GM19463 (cell line): ENCODE measurements at regions not wholly inside any gene's neighbourhood (a gene's known extent, or its start where the extent isn't known, plus 50 kb on each side); places are given as distances from the start of the nearest gene placed in this dataset.

Experiments
- ATAC-seq: cut with Tn5 transposase; IDR thresholded peaks from one replicate; pipeline ENCODE4 v1.9.1; 2021; ENCODE audit warnings: mild to moderate bottlenecking, moderate library complexity; ENCODE audit not compliant: unreplicated experiment

DNA sequence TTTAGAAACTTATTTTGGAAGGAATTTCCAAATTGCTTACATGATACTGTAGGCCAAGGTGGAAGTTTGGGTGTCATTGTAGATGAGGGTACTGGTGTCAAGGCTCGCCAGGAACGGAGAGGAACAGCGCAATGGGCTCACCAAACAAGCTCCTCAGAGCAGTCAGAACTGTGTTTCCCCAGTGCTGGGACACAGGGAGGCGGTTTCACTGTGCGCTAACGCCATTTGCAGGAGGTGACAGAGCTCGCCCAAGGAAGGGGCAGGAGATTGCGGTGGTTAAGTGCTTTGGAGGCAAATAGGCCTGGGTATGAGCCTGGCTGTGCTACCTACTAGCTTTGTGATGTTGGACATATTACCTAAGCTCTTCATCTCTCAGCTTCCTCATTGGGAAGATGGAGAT lies 57.3 kb downstream of the HHEX start:
- no peak for ATAC-seq

DNA sequence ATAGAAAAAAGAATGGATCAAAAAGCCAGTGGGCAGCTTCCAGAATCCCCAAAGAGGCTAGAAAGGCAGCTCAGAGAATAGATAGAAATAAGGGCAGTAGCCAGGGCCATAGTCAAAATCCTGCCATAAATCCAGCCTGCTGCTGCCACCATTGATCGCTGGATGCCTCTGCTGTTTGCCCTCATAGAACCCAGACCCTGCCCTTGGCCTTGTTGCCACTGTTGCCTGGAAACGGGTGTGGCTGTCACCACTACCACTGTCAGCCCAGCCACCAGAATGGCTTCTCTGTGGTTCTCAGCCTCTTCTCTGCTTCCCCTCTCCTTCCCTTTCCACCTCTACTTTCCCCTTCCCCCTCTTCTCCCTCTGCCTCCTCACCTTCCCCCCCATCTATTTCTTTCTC lies 57.8 kb downstream of the HHEX start:
- ATAC-seq: no peak

- ATAC-seq: no peak
Measured at GRCh38 chr10:92750791-92751533, 61.2 kb downstream of the HHEX start.

DNA sequence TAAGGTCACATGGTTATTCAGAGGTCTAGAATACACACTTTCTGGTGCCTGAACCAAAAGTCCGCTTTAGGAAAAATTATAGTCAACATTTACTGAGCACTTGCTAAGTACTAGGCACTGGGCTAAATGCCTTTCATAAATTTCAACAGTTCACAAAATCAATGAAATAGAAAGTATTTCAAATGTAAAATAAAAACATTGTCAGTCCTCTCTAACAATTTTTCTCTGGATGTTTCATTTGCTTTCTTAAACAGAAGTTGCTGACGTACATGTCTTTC lies 61.7 kb downstream of the HHEX start:
- ATAC-seq: no peak

GRCh38 chr10:92751827-92752226 lies 62.1 kb downstream of the HHEX start:
- ATAC-seq: no peak

GRCh38 chr10:92753865-92754264 lies 64.1 kb downstream of the HHEX start:
- ATAC-seq: no peak

DNA sequence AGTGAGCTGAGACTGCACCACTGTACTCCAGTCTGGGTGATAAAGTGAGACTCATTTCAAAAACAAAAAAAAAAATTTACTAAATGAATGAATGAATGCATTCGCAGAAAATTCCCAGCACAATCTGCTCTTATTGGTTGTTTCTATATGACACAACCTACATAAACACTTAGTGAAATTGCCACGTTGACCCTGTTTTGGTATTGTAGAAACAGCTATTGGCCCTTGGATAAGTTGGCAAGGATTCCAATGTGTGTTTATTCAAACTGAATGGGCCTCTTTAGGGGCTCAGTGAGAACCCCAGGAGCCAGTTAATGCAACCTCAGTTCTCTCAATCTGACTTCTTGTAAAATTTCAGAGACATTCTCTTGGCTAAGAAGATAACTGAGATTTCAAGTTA lies 66.0 kb downstream of the HHEX start:
- ATAC-seq: no peak

DNA sequence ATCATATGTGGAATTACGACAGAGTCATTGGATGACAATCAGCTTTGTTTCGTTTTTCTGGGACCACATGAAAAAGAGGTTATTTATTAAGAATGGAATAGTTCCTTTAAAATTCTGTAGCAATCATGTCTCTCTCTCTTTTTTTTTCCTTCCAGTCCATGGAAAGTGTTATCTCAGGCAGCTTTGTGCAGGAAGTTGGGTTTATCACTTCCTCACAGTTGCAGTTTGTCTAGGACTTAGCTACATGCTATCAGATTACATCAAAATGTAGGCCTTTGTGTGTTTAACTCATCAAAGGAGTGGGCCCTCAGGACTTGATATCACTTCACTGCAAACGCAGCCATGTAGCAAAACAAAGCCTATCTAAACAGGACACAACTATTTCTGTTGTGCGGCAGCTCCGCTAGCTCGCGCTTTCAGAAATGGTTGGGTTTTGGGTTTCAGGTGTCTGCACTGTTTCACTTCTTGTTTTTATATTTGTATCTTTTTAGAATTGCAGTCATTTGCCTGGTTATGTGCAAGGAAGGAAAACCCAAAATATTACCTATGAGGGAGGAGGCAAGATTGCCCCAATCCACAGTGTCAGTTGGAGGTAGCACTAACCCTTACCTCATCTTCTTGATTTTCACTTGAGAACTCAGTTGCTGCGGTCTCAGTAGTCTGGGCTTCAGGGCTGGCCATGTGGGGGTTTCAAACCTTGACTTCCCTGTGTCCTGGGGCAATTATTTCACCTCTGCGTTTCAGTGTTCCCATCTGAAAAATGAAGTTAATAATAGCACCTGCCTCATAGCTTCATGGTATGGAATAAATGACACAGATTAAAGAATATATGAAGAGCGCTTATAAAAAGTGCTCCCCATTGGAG lies 66.7 kb downstream of the HHEX start:
- ATAC-seq: peak; percentile 80

- ATAC-seq: peak; percentile 55
Measured at GRCh38 chr10:92757066-92757710, 67.4 kb downstream of the HHEX start.

DNA sequence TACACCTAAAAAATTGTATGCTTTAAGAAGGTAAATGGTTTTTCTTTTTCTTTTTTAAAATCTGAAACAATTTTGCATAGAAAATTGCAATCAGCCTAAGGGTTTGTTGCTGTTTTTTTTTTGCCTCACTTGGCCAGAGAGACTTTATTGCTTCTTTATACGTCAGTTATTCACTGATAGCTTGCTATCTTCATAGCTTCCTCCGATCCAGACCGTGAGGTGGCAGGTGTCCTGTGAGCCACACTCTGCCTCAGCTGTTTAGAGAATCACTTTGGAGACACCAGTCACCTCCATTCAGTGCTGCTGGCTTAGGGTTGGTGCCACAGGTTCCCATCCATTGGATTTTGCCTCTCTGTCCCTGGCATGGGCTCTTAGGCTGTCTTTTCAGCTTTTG lies 68.0 kb downstream of the HHEX start:
- no peak for ATAC-seq

- no peak for ATAC-seq
Measured at GRCh38 chr10:92758594-92758993, 68.8 kb downstream of the HHEX start.

GRCh38 chr10:92760609-92761008 lies 70.9 kb downstream of the HHEX start:
- ATAC-seq: no peak

DNA sequence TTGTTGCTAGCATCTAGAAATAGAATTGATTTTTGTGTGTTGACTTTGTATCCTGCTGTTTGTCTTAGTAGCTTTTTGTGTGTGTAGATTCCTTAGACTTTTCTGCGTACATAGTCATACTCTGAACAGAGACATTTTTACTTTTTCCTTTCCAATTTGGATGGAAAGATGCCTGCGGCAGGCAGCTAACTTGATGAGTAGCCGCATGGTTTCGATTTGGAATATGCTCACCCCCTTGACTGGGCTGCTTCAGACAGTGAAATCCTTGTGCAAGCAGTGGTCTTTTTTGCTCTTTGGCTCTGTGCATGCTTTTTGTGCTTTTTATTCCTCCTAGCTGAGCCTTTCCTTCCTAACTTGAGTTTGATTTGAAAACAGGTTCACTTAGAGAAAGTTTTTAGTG lies 71.8 kb downstream of the HHEX start:
- no peak for ATAC-seq

DNA sequence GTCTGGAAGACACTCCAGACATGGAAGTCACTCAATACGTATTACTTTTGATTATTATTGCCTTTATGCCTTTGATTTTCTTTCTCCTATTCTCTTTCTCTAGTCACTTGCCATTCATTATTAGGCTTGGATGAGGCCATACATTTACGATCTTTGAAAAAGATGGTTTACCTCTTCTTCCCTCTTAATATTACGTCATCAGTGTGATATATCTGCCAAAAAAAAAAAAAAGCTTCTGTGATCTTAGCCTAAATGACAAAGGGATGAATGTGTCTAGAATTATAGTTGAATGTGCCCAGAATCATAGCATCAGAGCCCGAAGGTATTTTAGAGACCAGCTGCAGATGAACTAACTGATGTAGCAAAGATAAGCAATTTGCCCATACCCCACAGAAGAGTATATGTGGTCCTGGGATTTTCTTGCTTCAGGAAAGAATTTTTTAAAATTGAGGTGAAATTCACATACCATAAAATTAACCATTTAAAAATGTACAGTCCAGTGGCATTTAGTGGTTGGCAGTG lies 73.9 kb downstream of the HHEX start:
- no peak for ATAC-seq

- ATAC-seq: no peak
Measured at GRCh38 chr10:92766451-92766850, 76.7 kb downstream of the HHEX start.

DNA sequence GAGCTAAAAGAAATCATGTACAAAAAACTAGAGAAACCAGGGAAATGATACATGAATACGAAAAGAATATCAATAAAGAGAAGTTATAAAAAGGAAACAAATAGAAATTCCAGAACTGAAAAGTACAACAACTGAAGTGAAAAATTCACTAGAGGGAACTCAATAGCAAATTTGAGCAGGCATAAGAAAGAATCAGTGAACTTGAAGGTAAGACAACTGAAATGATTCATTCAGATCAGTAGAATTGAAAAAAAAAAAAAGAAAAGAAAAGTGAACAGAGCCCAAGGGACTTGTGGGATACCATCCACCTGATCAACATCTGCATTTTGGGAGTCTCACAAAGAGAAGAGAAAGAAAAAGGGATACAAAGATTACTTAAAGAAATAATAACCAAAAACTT lies 78.3 kb downstream of the HHEX start:
- no peak for ATAC-seq

DNA sequence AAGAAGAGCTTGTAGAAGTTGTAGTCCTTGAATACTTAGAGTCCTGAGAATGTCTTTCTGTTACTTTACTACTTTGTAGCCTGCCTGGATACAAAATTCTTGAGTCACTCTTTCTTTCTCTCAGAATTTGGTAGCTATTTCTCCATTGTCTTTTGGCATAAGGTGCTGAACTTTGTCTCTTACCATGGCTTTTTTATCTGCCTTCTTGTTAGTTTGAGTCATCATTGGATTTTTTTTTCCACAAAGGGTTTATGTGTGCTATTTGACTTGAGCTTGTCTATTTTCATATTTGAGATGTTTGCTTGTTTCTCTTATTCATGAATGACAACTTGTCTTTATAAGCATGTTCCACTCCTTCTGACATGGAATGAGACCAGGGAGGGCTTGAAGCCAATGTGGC lies 74.5 kb upstream of the EXOC6 start:
- ATAC-seq: no peak

DNA sequence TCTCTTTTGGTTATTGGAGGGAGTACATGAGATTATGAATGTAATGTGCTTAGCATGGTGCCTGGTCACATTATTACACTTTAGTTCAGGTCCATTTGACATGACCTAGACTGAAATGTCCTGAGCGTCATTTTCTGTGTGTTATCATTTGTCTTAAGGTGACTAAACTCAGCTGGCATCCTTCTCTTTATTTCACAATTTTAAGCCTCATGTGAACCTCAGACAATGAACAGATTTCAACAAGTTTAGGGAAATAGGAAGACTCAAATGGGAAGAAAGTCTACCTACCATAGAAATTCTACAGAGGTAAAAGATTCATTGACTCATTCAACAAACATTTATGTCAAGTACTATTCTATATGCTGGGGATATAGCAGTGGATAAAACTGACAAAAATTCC lies 70.2 kb upstream of the EXOC6 start:
- ATAC-seq: no peak

GRCh38 chr10:92785118-92785517 lies 63.2 kb upstream of the EXOC6 start:
- ATAC-seq: no peak

DNA sequence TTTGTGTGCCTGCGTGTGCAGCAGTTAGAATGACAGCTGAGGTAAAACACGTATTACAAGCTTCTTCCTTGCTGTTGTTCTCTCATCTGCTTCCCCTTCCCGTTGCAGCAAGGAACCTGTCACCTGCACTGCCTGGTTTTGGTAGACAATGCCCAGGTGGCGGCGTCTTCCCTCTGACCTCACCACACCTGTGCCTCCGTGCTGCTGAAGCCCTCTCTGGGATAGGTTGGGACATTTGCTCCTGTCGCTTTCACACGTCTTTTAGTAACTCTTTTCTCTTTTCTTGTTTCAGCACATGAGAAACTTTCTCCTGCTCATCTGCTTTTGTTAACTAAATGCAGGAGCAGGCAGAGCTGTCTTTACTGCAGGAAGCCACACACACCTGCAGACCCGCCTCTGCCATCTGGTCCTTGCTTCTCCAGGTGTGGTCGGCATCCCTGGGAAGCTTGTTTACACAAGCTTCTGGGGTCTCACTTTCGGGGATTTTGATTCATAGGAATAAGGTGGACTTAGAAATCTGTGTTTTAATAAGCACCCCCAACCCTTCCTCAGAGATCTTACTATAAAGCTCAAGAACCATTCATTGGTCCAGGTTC lies 60.7 kb upstream of the EXOC6 start:
- no peak for ATAC-seq

DNA sequence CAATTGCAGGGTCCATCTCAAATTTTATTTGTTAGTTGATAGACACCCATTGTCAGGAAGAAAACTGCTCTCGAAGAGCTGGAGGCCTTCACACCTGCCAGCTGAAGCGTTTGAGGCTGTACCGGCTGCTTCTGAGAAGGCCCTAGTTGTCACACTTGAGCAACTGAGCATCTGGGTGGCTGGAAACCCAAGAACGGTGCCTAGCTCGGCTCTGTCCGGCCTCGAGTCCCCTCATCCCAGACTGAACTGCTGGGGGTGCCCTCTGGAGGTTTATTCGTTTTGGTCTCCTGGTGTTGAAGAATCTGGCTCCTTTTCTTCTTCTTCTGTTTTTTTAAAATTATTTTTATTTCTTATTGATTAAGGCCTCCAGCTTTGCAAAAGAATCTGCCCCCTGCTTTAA lies 59.3 kb upstream of the EXOC6 start:
- ATAC-seq: no peak

DNA sequence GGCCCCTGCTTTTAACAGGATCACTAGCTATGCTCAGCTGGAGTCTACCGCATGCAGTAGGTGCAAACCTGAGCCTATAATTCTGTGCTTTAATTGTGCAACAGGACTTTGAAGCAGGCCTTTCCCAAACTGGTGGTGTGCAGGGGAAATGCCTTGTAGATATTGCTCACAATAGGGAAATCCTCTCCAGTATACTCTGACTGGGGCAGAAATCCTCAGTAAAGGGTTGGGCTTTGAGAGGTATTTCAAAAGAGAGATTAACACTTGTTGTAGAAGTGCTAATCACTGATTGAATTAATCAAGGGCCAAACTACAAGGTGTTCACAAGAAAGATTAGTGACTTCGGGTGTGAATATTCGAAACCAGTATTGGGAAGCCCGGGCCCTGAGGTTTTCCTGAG lies 58.5 kb upstream of the EXOC6 start:
- no peak for ATAC-seq
